GM23338 (cell line): ENCODE measurements at regions not wholly inside any gene's neighbourhood (a gene's known extent, or its start where the extent isn't known, plus 50 kb on each side); places are given as distances from the start of the nearest gene placed in this dataset.

Source experiments
- ATAC-seq: fragments of 200-7000 bp; cut with Tn5 transposase; 3 replicates; pipeline ENCODE4 v1.9.1; 2020
- DNase-seq: peaks from one replicate; pipeline ENCODE4 v3.0.0-alpha.2; 2015; ENCODE audit warnings: low spot score
- H2AFZ ChIP-seq: fragments of 200-600 bp; sonication (generic); 2 replicates; pipeline ENCODE4 v1.8.0; 2016; ENCODE audit warnings: antibody characterized with exemption, mild to moderate bottlenecking, moderate library complexity
- H3F3A ChIP-seq: fragments of 200-600 bp; sonication (generic); replicated peaks from 2 replicates; pipeline ENCODE4 v1.8.0; 2017; ENCODE audit warnings: antibody characterized with exemption, mixed run types, low read depth
- H3K27ac ChIP-seq: fragments of 200-600 bp; sonication (generic); 2 replicates; pipeline ENCODE4 v1.6.1; 2016; ENCODE audit warnings: low read depth
- H3K27me3 ChIP-seq: fragments of 200-600 bp; sonication (generic); 2 replicates; pipeline ENCODE4 v1.8.0; 2016; ENCODE audit warnings: mild to moderate bottlenecking, mixed run types, moderate library complexity; ENCODE audit not compliant: insufficient read depth
- H3K36me3 ChIP-seq: fragments of 200-600 bp; sonication (generic); 2 replicates; pipeline ENCODE4 v1.8.0; 2016; ENCODE audit warnings: mild to moderate bottlenecking; ENCODE audit not compliant: insufficient read depth
- H3K4me1 ChIP-seq: fragments of 200-600 bp; sonication (generic); 2 replicates; pipeline ENCODE4 v1.8.0; 2016; ENCODE audit warnings: mild to moderate bottlenecking, moderate library complexity; ENCODE audit not compliant: insufficient read depth
- H3K4me2 ChIP-seq: fragments of 200-600 bp; sonication (generic); 2 replicates; pipeline ENCODE4 v1.7.1; 2017; ENCODE audit warnings: mixed run types
- H3K4me3 ChIP-seq: fragments of 200-600 bp; sonication (generic); 2 replicates; pipeline ENCODE4 v1.6.1; 2016; ENCODE audit warnings: mixed run types
- H3K79me2 ChIP-seq: fragments of 200-600 bp; sonication (generic); replicated peaks from 2 replicates; pipeline ENCODE4 v1.8.0; 2017; ENCODE audit warnings: mild to moderate bottlenecking; ENCODE audit not compliant: insufficient read depth
- H3K9me2 ChIP-seq: fragments of 200-600 bp; sonication (generic); 2 replicates; pipeline ENCODE4 v1.8.0; 2017; ENCODE audit not compliant: insufficient read depth
- H4K20me1 ChIP-seq: fragments of 200-600 bp; sonication (generic); replicated peaks from 2 replicates; pipeline ENCODE4 v1.8.0; 2017; ENCODE audit warnings: mild to moderate bottlenecking; ENCODE audit not compliant: insufficient read depth
- H3K27ac Mint-ChIP-seq: 2 replicates; pipeline ENCODE4 v1.8.0; 2020; ENCODE audit warnings: inconsistent platforms, mild to moderate bottlenecking, moderate library complexity, mixed read lengths
- H3K27me3 Mint-ChIP-seq: 3 replicates; pipeline ENCODE4 v1.8.0; 2022; ENCODE audit warnings: low read depth, mild to moderate bottlenecking, moderate library complexity, mixed read lengths, inconsistent platforms; ENCODE audit not compliant: insufficient read depth, poor library complexity
- H3K36me3 Mint-ChIP-seq: 3 replicates; pipeline ENCODE4 v1.8.0; 2021; ENCODE audit warnings: low read depth, mild to moderate bottlenecking, inconsistent platforms, moderate library complexity, mixed read lengths
- H3K4me1 Mint-ChIP-seq: 3 replicates; pipeline ENCODE4 v1.8.0; 2020; ENCODE audit warnings: mild to moderate bottlenecking, inconsistent platforms, mixed read lengths
- H3K4me3 Mint-ChIP-seq: 3 replicates; pipeline ENCODE4 v1.8.0; 2021; ENCODE audit warnings: moderate library complexity, mild to moderate bottlenecking, inconsistent platforms, mixed read lengths
- H3K9me3 Mint-ChIP-seq: 3 replicates; pipeline ENCODE4 v1.8.0; 2020; ENCODE audit warnings: moderate library complexity, mild to moderate bottlenecking, inconsistent platforms, mixed read lengths
- CREB1 ChIP-seq: fragments of 250-450 bp; sonication (Bioruptor Pico); IDR thresholded peaks from 2 replicates; pipeline ENCODE4 v1.5.0; 2020; ENCODE audit warnings: low read depth, mild to moderate bottlenecking, moderate library complexity
- CTCF ChIP-seq, 2 experiments: fragments of 200-600 bp in 1 of 2; sonication (generic) in 1 of 2; conservative IDR thresholded peaks; 2 replicates each; pipeline versions ENCODE4 v1.5.1 to v1.6.1; 2016 to 2017; ENCODE audit warnings: antibody characterized with exemption in 2 of 2, low read depth in 2 of 2, mild to moderate bottlenecking in 2 of 2, moderate library complexity in 1 of 2
- EZH2 ChIP-seq: fragments of 200-600 bp; sonication (generic); IDR thresholded peaks from one replicate; pipeline ENCODE4 v1.8.0; 2017; ENCODE audit warnings: antibody characterized with exemption, mild to moderate bottlenecking, low read depth; ENCODE audit not compliant: unreplicated experiment
- EZH2phosphoT487 ChIP-seq: fragments of 200-600 bp; sonication (generic); IDR thresholded peaks from one replicate; pipeline ENCODE4 v1.8.1; 2018; ENCODE audit warnings: antibody characterized with exemption; ENCODE audit not compliant: unreplicated experiment
- JUNB ChIP-seq: IDR thresholded peaks from one replicate; pipeline ENCODE4 v1.6.1; 2016; ENCODE audit warnings: antibody characterized with exemption; ENCODE audit not compliant: unreplicated experiment
- NANOG ChIP-seq: IDR thresholded peaks from 2 replicates; pipeline ENCODE4 v1.6.1; 2016; ENCODE audit warnings: antibody characterized with exemption, borderline replicate concordance
- POLR2AphosphoS5 ChIP-seq: IDR thresholded peaks from 2 replicates; pipeline ENCODE4 v1.6.1; 2016; ENCODE audit warnings: antibody characterized with exemption, low read depth
- REST ChIP-seq: IDR thresholded peaks from one replicate; pipeline ENCODE4 v1.6.1; 2018; ENCODE audit warnings: antibody characterized with exemption; ENCODE audit not compliant: unreplicated experiment
- STAT1 ChIP-seq: IDR thresholded peaks from one replicate; pipeline ENCODE4 v1.6.1; 2016; ENCODE audit warnings: antibody characterized with exemption; ENCODE audit not compliant: unreplicated experiment
- ZNF114 ChIP-seq: fragments of 250-450 bp; sonication (Bioruptor Pico); IDR thresholded peaks from 2 replicates; pipeline ENCODE4 v1.5.0; 2020; ENCODE audit warnings: mild to moderate bottlenecking, moderate library complexity
- ZNF331 ChIP-seq: fragments of 250-450 bp; sonication (Bioruptor Pico); IDR thresholded peaks from 2 replicates; pipeline ENCODE4 v1.5.0; 2020; ENCODE audit warnings: low read depth, mild to moderate bottlenecking, moderate library complexity
- ZNF462 ChIP-seq: fragments of 250-450 bp; sonication (Bioruptor Pico); IDR thresholded peaks from 2 replicates; pipeline ENCODE4 v1.5.0; 2020; ENCODE audit warnings: mild to moderate bottlenecking, moderate library complexity
- TF ChIP-seq, protein P1 (sequence below): IDR thresholded peaks from 2 replicates; pipeline ENCODE4 v1.6.1; 2016; ENCODE audit warnings: antibody characterized with exemption

DNA sequence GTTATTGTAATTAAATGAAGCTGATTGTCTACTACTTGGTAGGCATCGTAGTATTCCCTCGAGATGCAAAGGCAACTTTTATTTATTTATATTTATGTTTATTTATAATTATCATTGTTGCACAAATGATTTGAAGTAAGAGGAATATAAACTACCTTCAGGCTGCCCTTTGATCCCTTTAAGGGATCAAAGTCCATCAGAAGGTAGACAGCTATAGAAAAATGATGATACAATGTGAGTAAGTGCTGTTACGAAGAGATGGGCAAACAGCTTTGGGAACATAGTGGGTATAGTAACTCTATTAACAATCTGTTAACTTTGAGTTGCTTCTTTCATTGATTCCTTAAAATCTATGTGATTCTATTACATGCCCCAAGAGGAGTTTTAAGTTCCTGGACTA, 512.8 kb upstream of the CITED2 start:
- ATAC-seq (no peak), DNase-seq (no peak)
- Histone ChIP-seq H3K36me3 (no peaks in the 10 kb centered on the region), H3K4me1 (peaks cover 58% of the 10 kb centered on the region), H3K27ac (peak overlapping the region; percentile 93; the same call in 1 of the 2 replicates), H3F3A (no peaks in the 10 kb centered on the region), H2AFZ (peak overlapping the region; percentile 35; the same call in 1 of the 2 replicates), H4K20me1 (no peaks in the 10 kb centered on the region), H3K27me3 (no peaks in the 10 kb centered on the region), H3K4me2 (no peak overlapping the region), H3K4me3 (no peak overlapping the region), H3K9me2 (no peaks in the 10 kb centered on the region), H3K79me2 (no peaks in the 10 kb centered on the region)
- Mint-ChIP-seq H3K4me3 (no peak overlapping the region), H3K27me3 (peaks cover 7% of the 10 kb centered on the region), H3K4me1 (peaks cover 70% of the 10 kb centered on the region), H3K27ac (peak overlapping the region; percentile 97), H3K9me3 (no peaks in the 10 kb centered on the region; the same call in 2 of the 3 replicates), H3K36me3 (no peaks in the 10 kb centered on the region)
- TF ChIP-seq EZH2 (no peak), NANOG (no peak), STAT1 (no peak), ZNF114 (CRISPR knock-in tag) (no peak), POLR2AphosphoS5 (no peak), JUNB (no peak), ZNF462 (CRISPR knock-in tag) (no peak), CREB1 (CRISPR knock-in tag) (no peak), EZH2phosphoT487 (no peak), CTCF (conservative IDR thresholded peaks at IDR 0.05; ENCODE audit: low read depth in 2 of 2) (no peak), ZNF331 (CRISPR knock-in tag) (no peak), REST (no peak)
- TF ChIP-seq, protein P1, sequence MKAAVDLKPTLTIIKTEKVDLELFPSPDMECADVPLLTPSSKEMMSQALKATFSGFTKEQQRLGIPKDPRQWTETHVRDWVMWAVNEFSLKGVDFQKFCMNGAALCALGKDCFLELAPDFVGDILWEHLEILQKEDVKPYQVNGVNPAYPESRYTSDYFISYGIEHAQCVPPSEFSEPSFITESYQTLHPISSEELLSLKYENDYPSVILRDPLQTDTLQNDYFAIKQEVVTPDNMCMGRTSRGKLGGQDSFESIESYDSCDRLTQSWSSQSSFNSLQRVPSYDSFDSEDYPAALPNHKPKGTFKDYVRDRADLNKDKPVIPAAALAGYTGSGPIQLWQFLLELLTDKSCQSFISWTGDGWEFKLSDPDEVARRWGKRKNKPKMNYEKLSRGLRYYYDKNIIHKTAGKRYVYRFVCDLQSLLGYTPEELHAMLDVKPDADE, result no peak
